ENCODE measurements at regions not wholly inside any gene's neighbourhood (a gene's known extent, or its start where the extent isn't known, plus 50 kb on each side); places are given as distances from the start of the nearest gene placed in this dataset.

DNA sequence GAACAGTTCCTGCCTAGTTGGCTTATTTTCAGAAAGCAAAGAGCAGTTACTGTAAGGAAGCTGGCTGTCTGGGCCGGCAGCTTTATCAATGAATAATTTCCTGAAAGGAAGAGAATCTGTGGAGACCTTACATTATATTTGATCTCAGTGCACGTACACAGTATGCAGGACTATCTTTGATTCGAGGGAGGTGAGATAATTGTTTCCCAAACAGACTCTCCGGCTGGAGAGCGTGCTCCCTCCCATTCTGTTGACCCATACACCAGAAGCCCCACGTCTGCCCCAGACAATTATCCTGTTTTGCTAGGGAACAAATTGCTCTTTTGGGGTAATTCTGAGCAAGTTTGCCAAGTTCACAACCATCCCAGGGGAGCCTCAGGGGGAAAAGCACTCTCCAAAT lies 1115.0 kb downstream of the VRK1 start:
- no peak for DNase-seq

- DNase-seq: no peak
Measured at GRCh38 chr14:97916100-97916499, 1118.9 kb downstream of the VRK1 start.

- DNase-seq: no peak
Measured at GRCh38 chr14:97916669-97917568, 1119.7 kb downstream of the VRK1 start.

- DNase-seq: no peak
Measured at GRCh38 chr14:97920201-97920600, 1123.0 kb downstream of the VRK1 start.

- no peak for DNase-seq
Measured at GRCh38 chr14:97921296-97921695, 1124.1 kb downstream of the VRK1 start.

- DNase-seq: no peak
Measured at GRCh38 chr14:97924922-97925613, 1127.9 kb downstream of the VRK1 start.

GRCh38 chr14:97930166-97930565 lies 1133.0 kb downstream of the VRK1 start:
- no peak for DNase-seq

GRCh38 chr14:97931273-97931672 lies 1134.1 kb downstream of the VRK1 start:
- DNase-seq: no peak

- DNase-seq: no peak
Measured at GRCh38 chr14:97942921-97943320, 1145.7 kb downstream of the VRK1 start.

DNA sequence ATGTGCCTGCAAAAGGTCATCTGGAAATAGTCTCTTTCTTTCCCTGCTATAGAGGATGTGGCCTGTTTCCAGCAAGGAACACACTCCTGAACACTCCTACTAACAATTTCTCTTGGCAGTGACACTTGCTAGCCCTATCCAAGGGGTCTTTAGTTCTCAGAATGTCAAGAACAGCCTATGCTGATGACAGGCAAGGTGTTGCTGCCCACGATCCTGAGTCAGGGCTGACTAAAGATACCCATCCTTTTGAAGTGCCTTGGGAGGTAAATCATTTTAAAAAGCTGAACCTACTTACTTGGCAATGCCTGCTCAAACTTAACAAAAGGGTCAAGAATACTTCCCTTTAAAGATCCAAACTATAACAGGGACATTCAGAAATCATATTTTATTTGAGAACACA lies 1146.4 kb downstream of the VRK1 start:
- peak in 1 of 56 donors; percentile 1 for DNase-seq

GRCh38 chr14:97944380-97944779 lies 1147.2 kb downstream of the VRK1 start:
- no peak for DNase-seq

DNA sequence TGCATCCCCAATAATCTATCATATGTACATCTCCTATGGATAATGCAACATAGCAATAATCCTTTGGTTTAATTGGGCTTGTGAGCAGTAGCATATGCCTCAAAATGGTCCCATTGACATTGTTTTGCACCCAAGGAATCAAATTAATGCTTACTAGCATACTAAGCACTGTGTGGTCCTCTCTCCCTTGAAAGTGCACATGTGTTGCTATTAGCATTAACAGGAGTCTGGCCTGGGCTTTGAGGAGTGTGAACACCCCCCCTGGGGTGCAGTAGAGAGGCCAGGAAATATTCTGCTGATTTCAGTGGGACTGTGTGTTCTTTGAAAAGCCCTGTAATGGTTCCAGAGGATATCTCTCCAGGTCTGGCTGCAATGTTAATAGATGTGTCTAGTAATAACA lies 1148.4 kb downstream of the VRK1 start:
- no peak for DNase-seq

DNA sequence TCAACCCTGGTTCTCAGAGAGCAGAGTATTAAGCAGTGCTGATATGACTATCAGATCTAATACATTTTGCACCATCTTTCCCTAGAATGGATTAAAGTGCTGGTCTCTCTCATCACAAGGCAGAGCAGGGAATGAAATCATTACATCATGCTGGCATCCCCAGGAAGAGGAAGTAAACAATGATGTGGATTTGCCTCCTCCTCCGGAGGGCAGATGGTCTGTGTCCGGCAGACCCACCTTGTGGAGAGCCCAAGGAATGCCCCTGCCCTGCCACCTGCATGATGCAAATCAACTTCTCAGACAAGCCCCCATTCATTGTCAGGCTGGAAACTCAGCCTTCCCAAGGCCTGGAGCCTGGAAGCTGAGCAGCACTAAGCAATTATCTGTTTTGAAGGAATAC lies 1149.1 kb downstream of the VRK1 start:
- DNase-seq: no peak

DNA sequence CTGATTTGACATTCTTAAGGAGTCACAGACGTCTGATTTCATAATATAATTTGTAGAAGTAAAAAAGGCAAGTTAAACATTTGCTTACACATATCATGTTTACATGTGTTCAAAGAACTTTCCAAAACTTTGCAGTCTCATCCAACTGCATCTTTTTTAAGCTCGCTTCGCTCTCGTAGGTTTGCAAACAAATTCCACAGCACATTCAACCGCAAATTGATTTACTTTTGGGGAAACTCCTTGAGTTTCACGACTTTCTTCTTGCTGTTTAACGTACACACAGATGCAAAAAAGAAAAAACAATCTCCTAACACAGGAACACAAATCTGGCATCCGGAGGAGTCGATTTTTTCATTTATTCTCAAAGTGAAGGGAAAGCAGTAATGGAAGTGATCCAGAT lies 1149.5 kb downstream of the VRK1 start:
- no peak for DNase-seq

DNA sequence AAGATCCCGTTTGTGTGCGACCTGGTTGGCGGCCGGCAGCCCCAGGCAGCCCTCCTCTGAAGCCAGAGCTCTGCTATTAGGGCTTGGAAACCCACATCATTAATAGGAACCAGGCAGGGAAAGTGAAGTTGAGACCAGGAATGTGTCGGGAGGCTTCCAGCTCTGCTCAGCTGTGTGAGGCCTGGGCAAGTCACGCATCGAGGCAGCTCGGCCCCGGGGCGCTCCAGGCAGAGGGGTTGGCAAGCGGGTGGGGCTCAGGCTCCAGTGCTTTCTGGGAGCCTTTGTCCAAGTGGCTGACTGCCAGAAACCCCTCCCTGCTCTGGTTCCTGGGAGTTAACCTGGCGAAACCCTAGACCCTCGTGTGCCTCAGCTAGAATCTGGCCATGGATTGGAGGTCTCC lies 1151.7 kb downstream of the VRK1 start:
- DNase-seq: no peak

DNA sequence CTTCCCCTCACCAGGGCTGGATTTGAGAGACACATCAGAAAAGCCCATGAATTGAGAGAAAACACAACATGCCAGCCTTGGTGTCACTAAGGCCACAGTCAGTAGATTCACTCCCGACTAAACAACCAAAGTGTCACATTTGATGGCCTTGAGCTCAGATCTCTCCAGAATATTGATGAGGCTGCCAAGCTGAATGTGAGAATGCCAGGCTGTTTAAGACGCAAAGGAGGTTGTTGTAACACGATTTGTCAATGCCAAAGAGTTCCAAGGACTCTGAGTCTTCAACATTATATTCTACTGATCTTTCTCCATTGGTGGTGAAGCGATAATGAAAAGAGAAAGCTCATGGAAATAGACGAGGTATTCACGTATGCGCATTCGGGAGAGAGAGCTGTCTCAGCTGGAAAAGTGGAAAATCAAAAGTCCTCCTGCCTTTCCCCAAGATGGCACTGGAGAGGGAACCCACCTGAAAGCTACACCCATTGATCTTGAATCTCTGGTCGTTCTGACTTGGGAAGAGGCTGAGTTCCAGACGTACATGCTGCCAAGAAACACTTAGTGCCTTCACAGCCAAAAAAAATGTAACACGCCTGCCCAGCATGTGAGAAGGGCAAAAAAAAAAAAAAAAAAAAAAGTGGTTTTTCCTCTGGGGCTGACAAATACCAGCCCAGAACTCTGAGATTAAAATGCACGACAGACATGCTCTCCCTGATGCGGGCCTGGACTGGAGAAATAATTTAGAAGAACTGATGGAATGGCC lies 1159.6 kb downstream of the VRK1 start:
- DNase-seq: no peak

- no peak for DNase-seq
Measured at GRCh38 chr14:97959251-97959650, 1162.1 kb downstream of the VRK1 start.

- DNase-seq: no peak
Measured at GRCh38 chr14:97960436-97960835, 1163.3 kb downstream of the VRK1 start.

GRCh38 chr14:97970222-97970621 lies 1173.0 kb downstream of the VRK1 start:
- DNase-seq: no peak

DNA sequence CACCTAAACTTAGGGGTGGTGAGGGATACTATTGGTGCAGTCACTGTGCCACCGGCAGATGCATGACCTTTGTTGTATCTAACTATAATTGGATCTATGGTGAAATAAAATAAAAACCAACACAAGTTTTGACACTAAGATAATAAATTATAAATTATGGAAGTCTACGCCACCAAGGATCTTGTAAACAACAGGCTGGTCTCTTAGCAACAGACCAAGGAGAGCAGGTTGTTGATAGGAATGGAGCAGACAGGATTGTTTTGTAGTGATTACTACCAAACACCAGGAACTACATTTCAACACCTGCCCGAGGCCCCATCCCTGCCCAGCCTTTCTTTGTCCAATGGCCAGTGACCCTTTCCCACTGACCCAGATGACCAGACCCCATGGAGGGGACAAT lies 1178.0 kb downstream of the VRK1 start:
- DNase-seq: no peak

DNA sequence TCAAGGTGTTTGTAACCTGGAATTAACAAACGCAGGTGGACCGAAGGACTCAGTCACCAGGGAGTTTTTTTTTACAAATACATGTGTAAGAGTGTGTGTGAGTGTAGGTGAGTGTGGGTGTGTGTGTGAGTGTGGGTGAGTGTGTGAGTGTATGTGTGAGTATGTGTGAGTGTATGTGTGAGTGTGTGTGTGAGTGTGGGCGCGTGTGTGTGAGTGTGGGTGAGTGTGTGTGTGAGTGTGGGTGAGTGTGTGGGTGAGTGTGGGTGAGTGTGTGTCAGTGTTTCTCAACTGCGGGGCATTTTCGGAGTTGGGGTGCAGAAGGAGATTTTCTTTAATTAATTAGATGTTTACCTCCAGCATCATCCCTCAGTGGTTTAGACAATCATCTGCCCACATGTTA lies 1178.8 kb downstream of the VRK1 start:
- no peak for DNase-seq

DNA sequence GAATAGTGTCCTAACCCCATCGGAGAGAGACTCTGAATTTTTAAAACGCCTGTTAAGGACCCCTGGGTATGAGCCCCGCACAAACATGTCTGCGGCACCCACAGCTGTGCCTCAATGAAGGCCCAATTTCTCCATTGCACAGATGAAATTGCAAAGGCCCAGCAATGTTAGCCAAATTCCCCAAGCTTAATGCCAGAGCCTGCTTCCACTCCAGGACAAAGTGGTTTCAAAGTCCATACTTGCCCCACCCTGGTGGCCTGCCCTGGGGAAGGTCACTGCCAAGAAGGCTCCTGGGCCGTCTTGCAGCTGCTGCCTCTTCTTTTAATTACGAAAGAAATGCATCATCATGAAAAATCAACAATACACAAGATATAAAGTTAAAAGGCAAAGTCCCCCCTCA lies 1179.7 kb downstream of the VRK1 start:
- DNase-seq: no peak

All from nucleus accumbens (tissue), 56 donors.